HG03097 (cell line): ENCODE measurements at regions not wholly inside any gene's neighbourhood (a gene's known extent, or its start where the extent isn't known, plus 50 kb on each side); places are given as distances from the start of the nearest gene placed in this dataset.

ENCODE experiments used
- ATAC-seq: cut with Tn5 transposase; IDR thresholded peaks from one replicate; pipeline ENCODE4 v1.9.1; 2021; ENCODE audit not compliant: unreplicated experiment, low FRiP score

- ATAC-seq = no peak
Observed at GRCh38 chr16:76885776-76886537, 305.0 kb upstream of the MON1B start.

GRCh38 chr16:76897816-76898215 is 293.2 kb upstream of the MON1B start:
- ATAC-seq = no peak

GRCh38 chr16:76899767-76900166 is 291.2 kb upstream of the MON1B start:
- no peak for ATAC-seq

- ATAC-seq = no peak
Observed at GRCh38 chr16:76900285-76901263, 290.4 kb upstream of the MON1B start.

GRCh38 chr16:76906552-76906951 is 284.4 kb upstream of the MON1B start:
- ATAC-seq = no peak

GRCh38 chr16:76910931-76911330 is 280.1 kb upstream of the MON1B start:
- ATAC-seq = no peak

GRCh38 chr16:76913046-76913445 is 277.9 kb upstream of the MON1B start:
- no peak for ATAC-seq

GRCh38 chr16:76926042-76926441 is 264.9 kb upstream of the MON1B start:
- no peak for ATAC-seq

GRCh38 chr16:76926595-76926994 is 264.4 kb upstream of the MON1B start:
- no peak for ATAC-seq

GRCh38 chr16:76931186-76931585 is 259.8 kb upstream of the MON1B start:
- ATAC-seq = no peak

- ATAC-seq = no peak
Observed at GRCh38 chr16:76932541-76933211, 258.3 kb upstream of the MON1B start.

- no peak for ATAC-seq
Observed at GRCh38 chr16:76940251-76940650, 250.7 kb upstream of the MON1B start.

GRCh38 chr16:76941113-76941512 is 249.9 kb upstream of the MON1B start:
- no peak for ATAC-seq

GRCh38 chr16:76942089-76942488 is 248.9 kb upstream of the MON1B start:
- no peak for ATAC-seq

GRCh38 chr16:76943921-76944320 is 247.1 kb upstream of the MON1B start:
- ATAC-seq = no peak

- no peak for ATAC-seq
Observed at GRCh38 chr16:76946879-76947278, 244.1 kb upstream of the MON1B start.

GRCh38 chr16:76947749-76948148 is 243.2 kb upstream of the MON1B start:
- ATAC-seq = no peak

- ATAC-seq = no peak
Observed at GRCh38 chr16:76955629-76956028, 235.4 kb upstream of the MON1B start.

GRCh38 chr16:76956394-76956793 is 234.6 kb upstream of the MON1B start:
- ATAC-seq = no peak

- ATAC-seq = no peak
Observed at GRCh38 chr16:76956841-76957240, 234.1 kb upstream of the MON1B start.

GRCh38 chr16:76959166-76959565 is 231.8 kb upstream of the MON1B start:
- no peak for ATAC-seq
